Cardiac muscle cell (in vitro differentiated cells and primary cell): ENCODE measurements at regions not wholly inside any gene's neighbourhood (a gene's known extent, or its start where the extent isn't known, plus 50 kb on each side); places are given as distances from the start of the nearest gene placed in this dataset.

Experiments used
- DNase-seq, 2 donors: peaks; one replicate each; pipeline versions ENCODE4 v3.0.0 to v3.0.0-alpha.2; 2010 to 2017; ENCODE audit warnings: low read depth in 1 of 2, low spot score in 1 of 2
- H3K27ac ChIP-seq: fragments of 200-600 bp; sonication (generic); 2 replicates; pipeline ENCODE4 v1.5.1; 2016
- H3K27me3 ChIP-seq: fragments of 200-600 bp; sonication (generic); 2 replicates; pipeline ENCODE4 v1.6.0; 2016; ENCODE audit warnings: control low read depth
- H3K36me3 ChIP-seq: fragments of 200-600 bp; sonication (generic); 2 replicates; pipeline ENCODE4 v1.5.1; 2016; ENCODE audit warnings: control low read depth
- H3K4me1 ChIP-seq: fragments of 200-600 bp; sonication (generic); 2 replicates; pipeline ENCODE4 v1.8.1; 2017; ENCODE audit warnings: low read depth, mild to moderate bottlenecking, mixed run types
- H3K4me3 ChIP-seq: fragments of 200-600 bp; sonication (generic); 2 replicates; pipeline ENCODE4 v1.5.1; 2016; ENCODE audit warnings: mild to moderate bottlenecking
- H3K9me3 ChIP-seq: fragments of 200-600 bp; sonication (generic); 2 replicates; pipeline ENCODE4 v1.5.1; 2017; ENCODE audit warnings: low read depth, mild to moderate bottlenecking, control low read depth
- TF ChIP-seq, protein P1 (sequence below): IDR thresholded peaks from 2 replicates; pipeline ENCODE4 v1.5.1; 2012; ENCODE audit warnings: low read depth, mild to moderate bottlenecking, low read length

DNA sequence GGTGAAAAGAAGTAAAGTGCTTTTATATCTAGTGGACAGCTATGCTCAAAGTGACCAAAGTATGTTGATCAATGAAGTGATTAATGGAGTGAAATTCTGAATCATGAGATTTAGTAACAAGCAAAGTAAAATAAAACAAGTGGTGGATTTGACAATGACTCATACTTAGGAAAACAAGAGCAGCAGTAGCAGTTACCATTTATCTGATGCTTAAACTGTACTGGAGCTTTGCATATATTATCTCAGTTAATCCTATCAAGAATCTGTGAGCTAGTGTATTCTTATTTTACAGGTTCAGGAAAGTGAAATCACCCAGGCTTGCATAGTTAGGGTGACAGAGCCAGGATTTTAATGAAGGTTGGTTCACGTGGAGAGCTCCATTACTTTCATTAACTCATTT is 50.6 kb upstream of the SPATA16 start:
- no peaks in the 10 kb centered on the region for H3K27me3 ChIP-seq
- no peaks in the 10 kb centered on the region for H3K36me3 ChIP-seq
- H3K4me1 ChIP-seq, result no peaks in the 10 kb centered on the region
- H3K9me3 ChIP-seq, result no peaks in the 10 kb centered on the region
- H3K4me3 ChIP-seq, result no peak overlapping the region
- TF ChIP-seq, protein P1, sequence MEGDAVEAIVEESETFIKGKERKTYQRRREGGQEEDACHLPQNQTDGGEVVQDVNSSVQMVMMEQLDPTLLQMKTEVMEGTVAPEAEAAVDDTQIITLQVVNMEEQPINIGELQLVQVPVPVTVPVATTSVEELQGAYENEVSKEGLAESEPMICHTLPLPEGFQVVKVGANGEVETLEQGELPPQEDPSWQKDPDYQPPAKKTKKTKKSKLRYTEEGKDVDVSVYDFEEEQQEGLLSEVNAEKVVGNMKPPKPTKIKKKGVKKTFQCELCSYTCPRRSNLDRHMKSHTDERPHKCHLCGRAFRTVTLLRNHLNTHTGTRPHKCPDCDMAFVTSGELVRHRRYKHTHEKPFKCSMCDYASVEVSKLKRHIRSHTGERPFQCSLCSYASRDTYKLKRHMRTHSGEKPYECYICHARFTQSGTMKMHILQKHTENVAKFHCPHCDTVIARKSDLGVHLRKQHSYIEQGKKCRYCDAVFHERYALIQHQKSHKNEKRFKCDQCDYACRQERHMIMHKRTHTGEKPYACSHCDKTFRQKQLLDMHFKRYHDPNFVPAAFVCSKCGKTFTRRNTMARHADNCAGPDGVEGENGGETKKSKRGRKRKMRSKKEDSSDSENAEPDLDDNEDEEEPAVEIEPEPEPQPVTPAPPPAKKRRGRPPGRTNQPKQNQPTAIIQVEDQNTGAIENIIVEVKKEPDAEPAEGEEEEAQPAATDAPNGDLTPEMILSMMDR, result no peak
- DNase-seq, result no peak
- no peak overlapping the region for H3K27ac ChIP-seq
